PC-9 (cell line): ENCODE measurements at regions not wholly inside any gene's neighbourhood (a gene's known extent, or its start where the extent isn't known, plus 50 kb on each side); places are given as distances from the start of the nearest gene placed in this dataset.

Experiments used
- BruUV-seq: library from RNA; stranded (reverse); fragments of 400-500 nt; replicated peaks from 2 replicates; lab custom pipeline; 2021; lab: Mats Ljungman, UMichigan
- CTCF ChIA-PET: fragments of 300-600 bp; sonication (Branson Sonifier 250); formaldehyde crosslinking; loops from one replicate; lab custom pipeline; 2022; ENCODE audit warnings: antibody characterized with exemption; lab: Charles Lee
- POLR2A ChIA-PET: fragments of 300-600 bp; sonication (Branson Sonifier 250); formaldehyde crosslinking; loops from one replicate; lab custom pipeline; 2022; ENCODE audit warnings: antibody characterized with exemption; ENCODE audit not compliant: unreplicated experiment; lab: Charles Lee
- DNase-seq, 2 experiments: peaks; one replicate each; pipeline versions ENCODE4 v3.0.0 to v3.0.0-alpha.2; 2015 to 2022; ENCODE audit warnings: mixed read lengths in 1 of 2
- H2AFZ ChIP-seq: fragments of 200-600 bp; sonication (generic); 2 replicates; pipeline ENCODE4 v1.8.1; 2017; ENCODE audit warnings: antibody characterized with exemption
- H3F3A ChIP-seq: fragments of 200-600 bp; sonication (generic); 2 replicates; pipeline ENCODE4 v1.8.1; 2017; ENCODE audit warnings: antibody characterized with exemption, mild to moderate bottlenecking, low read depth; ENCODE audit not compliant: insufficient read depth
- H3K27ac ChIP-seq: fragments of 200-600 bp; sonication (generic); 2 replicates; pipeline ENCODE4 v1.6.1; 2016; ENCODE audit warnings: mixed run types
- H3K27me3 ChIP-seq: fragments of 200-600 bp; sonication (generic); 2 replicates; pipeline ENCODE4 v1.6.1; 2016; ENCODE audit warnings: low read depth, mixed run types; ENCODE audit not compliant: insufficient read depth
- H3K36me3 ChIP-seq: fragments of 200-600 bp; sonication (generic); 2 replicates; pipeline ENCODE4 v1.6.1; 2016; ENCODE audit warnings: low read depth, mixed run types
- H3K4me1 ChIP-seq: fragments of 200-600 bp; sonication (generic); replicated peaks from 2 replicates; pipeline ENCODE4 v1.6.1; 2016; ENCODE audit warnings: mixed run types; ENCODE audit not compliant: insufficient read depth
- H3K4me2 ChIP-seq: fragments of 200-600 bp; sonication (generic); 2 replicates; pipeline ENCODE4 v1.6.1; 2017; ENCODE audit warnings: mixed run types
- H3K4me3 ChIP-seq: fragments of 200-600 bp; sonication (generic); 2 replicates; pipeline ENCODE4 v1.6.1; 2016; ENCODE audit warnings: mixed run types
- H3K79me2 ChIP-seq: fragments of 200-600 bp; sonication (generic); 2 replicates; pipeline ENCODE4 v1.6.1; 2017; ENCODE audit warnings: low read depth, mixed run types
- H3K9me2 ChIP-seq: fragments of 200-600 bp; sonication (generic); 2 replicates; pipeline ENCODE4 v1.8.1; 2017; ENCODE audit warnings: mild to moderate bottlenecking; ENCODE audit not compliant: insufficient read depth
- H3K9me3 ChIP-seq: fragments of 200-600 bp; sonication (generic); 2 replicates; pipeline ENCODE4 v1.8.1; 2016; ENCODE audit warnings: low read depth; ENCODE audit not compliant: insufficient read depth
- H4K20me1 ChIP-seq: fragments of 200-600 bp; sonication (generic); 2 replicates; pipeline ENCODE4 v1.8.1; 2017; ENCODE audit not compliant: insufficient read depth
- EZH2 ChIP-seq: fragments of 200-600 bp; sonication (generic); IDR thresholded peaks from 2 replicates; pipeline ENCODE4 v1.8.0; 2017; ENCODE audit warnings: antibody characterized with exemption, low read depth
- intact Hi-C: fragments of 100-400 bp; cut with micrococcal nuclease; formaldehyde crosslinking; loops from one replicate; pipeline ENCODE4 v1.10.0; 2022; ENCODE audit not compliant: unreplicated experiment
- TF ChIP-seq, protein P1 (sequence below): fragments of 200-600 bp; sonication (generic); conservative IDR thresholded peaks from 2 replicates; pipeline ENCODE4 v1.6.1; 2017; ENCODE audit warnings: mixed run types, antibody characterized with exemption, mild to moderate bottlenecking, moderate library complexity

DNA sequence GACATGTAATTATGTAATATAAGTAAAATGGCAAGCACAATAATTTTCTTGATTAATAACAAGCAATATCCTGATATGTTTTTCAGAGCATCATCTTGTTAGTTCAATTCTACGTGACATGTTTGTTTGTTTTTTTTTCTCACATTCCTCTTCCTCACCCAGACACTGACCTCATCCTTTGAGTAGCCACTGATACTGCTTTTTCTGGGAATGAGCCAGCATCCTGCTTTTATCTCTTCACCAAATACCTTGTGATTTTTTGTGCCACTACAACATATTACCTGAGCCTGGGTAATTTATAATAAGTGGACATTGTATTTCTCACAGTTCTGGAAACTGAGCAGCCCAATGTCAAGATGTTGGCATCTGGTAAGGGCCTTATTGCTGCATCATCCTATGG is 484.0 kb downstream of the NAF1 start:
- POLR2A ChIA-PET: interaction anchor here (0.6 kb wide), 1 partner anchor 648 kb away, joined by 3 read pairs; no protein-coding TSS in a partner anchor
- Histone ChIP-seq H3K4me1 (no peaks in the 10 kb centered on the region), H3K4me3 (no peak overlapping the region), H3K4me2 (no peak overlapping the region), H3F3A (no peaks in the 10 kb centered on the region), H2AFZ (no peak overlapping the region), H3K9me2 (no peaks in the 10 kb centered on the region), H3K36me3 (no peaks in the 10 kb centered on the region), H3K27me3 (no peaks in the 10 kb centered on the region), H4K20me1 (no peaks in the 10 kb centered on the region), H3K27ac (no peak overlapping the region), H3K79me2 (no peaks in the 10 kb centered on the region), H3K9me3 (no peaks in the 10 kb centered on the region)
- no TSS peak for BruUV-seq
- no peak for TF ChIP-seq EZH2
- TF ChIP-seq, protein P1, sequence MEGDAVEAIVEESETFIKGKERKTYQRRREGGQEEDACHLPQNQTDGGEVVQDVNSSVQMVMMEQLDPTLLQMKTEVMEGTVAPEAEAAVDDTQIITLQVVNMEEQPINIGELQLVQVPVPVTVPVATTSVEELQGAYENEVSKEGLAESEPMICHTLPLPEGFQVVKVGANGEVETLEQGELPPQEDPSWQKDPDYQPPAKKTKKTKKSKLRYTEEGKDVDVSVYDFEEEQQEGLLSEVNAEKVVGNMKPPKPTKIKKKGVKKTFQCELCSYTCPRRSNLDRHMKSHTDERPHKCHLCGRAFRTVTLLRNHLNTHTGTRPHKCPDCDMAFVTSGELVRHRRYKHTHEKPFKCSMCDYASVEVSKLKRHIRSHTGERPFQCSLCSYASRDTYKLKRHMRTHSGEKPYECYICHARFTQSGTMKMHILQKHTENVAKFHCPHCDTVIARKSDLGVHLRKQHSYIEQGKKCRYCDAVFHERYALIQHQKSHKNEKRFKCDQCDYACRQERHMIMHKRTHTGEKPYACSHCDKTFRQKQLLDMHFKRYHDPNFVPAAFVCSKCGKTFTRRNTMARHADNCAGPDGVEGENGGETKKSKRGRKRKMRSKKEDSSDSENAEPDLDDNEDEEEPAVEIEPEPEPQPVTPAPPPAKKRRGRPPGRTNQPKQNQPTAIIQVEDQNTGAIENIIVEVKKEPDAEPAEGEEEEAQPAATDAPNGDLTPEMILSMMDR: no peak
- no peak for DNase-seq
- intact Hi-C loops: no loop called here
- CTCF ChIA-PET: no interaction called here

DNA sequence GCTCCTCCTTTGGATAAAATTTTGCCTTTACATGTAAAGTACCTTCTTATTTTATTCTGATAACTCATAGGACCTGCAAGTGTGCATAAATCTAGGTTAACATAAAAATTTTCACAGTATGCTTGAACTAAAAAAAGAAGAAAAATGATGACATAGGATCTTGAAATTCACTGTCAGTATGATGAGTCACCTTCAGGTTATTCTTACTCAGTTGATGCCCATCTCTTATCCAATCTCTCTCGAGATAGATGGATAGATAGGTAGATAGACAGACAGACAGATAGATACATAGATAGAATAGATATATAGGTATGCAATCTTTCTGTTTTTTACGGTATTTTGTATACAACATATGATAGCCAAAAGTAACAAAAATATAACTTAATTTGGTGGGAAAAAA is 485.5 kb downstream of the NAF1 start:
- ChIA-PET CTCF (no interaction called here), POLR2A (no interaction called here)
- DNase-seq: no peak
- Histone ChIP-seq H3K9me3 (no peaks in the 10 kb centered on the region), H3K36me3 (no peaks in the 10 kb centered on the region), H3K79me2 (no peaks in the 10 kb centered on the region), H4K20me1 (no peaks in the 10 kb centered on the region), H3K27ac (no peak overlapping the region), H2AFZ (no peak overlapping the region), H3K4me2 (no peak overlapping the region), H3F3A (no peaks in the 10 kb centered on the region), H3K4me3 (no peak overlapping the region), H3K4me1 (no peaks in the 10 kb centered on the region), H3K27me3 (no peaks in the 10 kb centered on the region), H3K9me2 (no peaks in the 10 kb centered on the region)
- TF ChIP-seq, protein P1: no peak
- TF ChIP-seq EZH2: no peak
- BruUV-seq: no TSS peak
- intact Hi-C loops: no loop called here

DNA sequence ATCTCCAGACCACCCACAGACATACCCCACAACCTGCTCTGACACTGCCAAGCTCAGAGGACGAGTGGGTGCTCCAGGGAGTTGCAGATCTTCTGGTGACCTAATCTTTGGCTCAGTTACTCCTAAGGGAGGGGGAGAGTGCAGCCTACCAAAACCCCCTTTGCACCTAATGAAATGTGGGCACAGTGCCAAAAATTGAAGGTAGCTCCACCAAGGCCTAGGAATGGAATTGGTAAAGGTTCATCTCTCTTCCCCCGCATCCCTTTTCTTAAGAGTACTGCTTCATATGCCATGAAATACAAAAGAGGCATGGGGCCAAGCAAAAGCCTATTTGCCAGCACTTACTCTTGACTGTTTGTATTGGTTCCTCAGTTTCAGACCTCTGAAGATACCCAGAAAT is 491.0 kb downstream of the NAF1 start:
- ChIA-PET CTCF (no interaction called here), POLR2A (no interaction called here)
- DNase-seq: no peak
- TF ChIP-seq, protein P1: no peak
- no peak for TF ChIP-seq EZH2
- H4K20me1 ChIP-seq: no peaks in the 10 kb centered on the region
- no peak overlapping the region for H2AFZ ChIP-seq
- intact Hi-C loops: no loop called here
- H3K79me2 ChIP-seq: no peaks in the 10 kb centered on the region
- no peaks in the 10 kb centered on the region for H3K9me3 ChIP-seq
- no peaks in the 10 kb centered on the region for H3F3A ChIP-seq
- H3K27ac ChIP-seq: no peak overlapping the region
- no TSS peak for BruUV-seq
- no peaks in the 10 kb centered on the region for H3K9me2 ChIP-seq
- H3K4me3 ChIP-seq: no peak overlapping the region
- no peaks in the 10 kb centered on the region for H3K4me1 ChIP-seq
- no peak overlapping the region for H3K4me2 ChIP-seq
- H3K27me3 ChIP-seq: no peaks in the 10 kb centered on the region
- H3K36me3 ChIP-seq: no peaks in the 10 kb centered on the region
